SU-DHL-6 (cell line): ENCODE measurements at regions not wholly inside any gene's neighbourhood (a gene's known extent, or its start where the extent isn't known, plus 50 kb on each side); places are given as distances from the start of the nearest gene placed in this dataset.

Experiments
- EZH2phosphoT487 ChIP-seq: fragments of 200-600 bp; sonication (generic), shearing (Covaris generic); conservative IDR thresholded peaks from 2 replicates; pipeline ENCODE4 v1.6.1; 2018; ENCODE audit warnings: mild to moderate bottlenecking, antibody characterized with exemption, low read length, moderate library complexity, mixed read lengths
- TF ChIP-seq, protein P1 (sequence below): fragments of 200-600 bp; sonication (generic); IDR thresholded peaks from one replicate; pipeline ENCODE4 v1.5.1; 2017; ENCODE audit warnings: antibody characterized with exemption, mild to moderate bottlenecking, low read length, moderate library complexity; ENCODE audit not compliant: insufficient read depth, poor library complexity, severe bottlenecking

DNA sequence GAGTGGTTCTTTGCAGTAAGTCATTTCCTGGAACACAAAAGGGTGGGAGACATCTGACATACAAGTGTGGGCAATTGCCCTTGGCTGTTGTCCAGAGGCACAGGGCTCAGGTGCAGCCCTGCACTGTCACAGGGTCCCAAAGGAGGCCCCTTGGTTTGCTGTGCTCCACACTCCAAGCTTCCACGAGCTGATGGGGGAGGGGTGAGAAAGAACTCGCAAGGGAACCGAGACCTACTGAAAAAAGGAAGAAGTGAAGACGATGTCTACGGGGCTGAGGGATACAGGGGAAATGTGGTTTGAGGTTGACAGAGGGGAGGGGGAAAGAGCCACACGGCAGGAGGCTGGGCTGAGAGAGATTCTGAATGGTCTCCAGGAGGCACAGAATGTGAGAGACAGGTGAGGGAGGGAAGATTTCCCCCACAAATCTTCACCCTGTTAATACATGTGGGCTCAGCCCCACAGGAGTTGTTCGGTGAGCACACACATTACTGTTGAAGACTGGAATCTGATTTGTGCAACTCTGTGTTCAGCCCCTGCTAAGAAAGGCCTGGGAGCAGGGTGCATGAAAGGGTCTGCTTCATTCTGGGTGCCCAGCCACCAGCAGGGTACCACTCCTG is 123.4 kb downstream of the LY86 start:
- TF ChIP-seq, protein P1, sequence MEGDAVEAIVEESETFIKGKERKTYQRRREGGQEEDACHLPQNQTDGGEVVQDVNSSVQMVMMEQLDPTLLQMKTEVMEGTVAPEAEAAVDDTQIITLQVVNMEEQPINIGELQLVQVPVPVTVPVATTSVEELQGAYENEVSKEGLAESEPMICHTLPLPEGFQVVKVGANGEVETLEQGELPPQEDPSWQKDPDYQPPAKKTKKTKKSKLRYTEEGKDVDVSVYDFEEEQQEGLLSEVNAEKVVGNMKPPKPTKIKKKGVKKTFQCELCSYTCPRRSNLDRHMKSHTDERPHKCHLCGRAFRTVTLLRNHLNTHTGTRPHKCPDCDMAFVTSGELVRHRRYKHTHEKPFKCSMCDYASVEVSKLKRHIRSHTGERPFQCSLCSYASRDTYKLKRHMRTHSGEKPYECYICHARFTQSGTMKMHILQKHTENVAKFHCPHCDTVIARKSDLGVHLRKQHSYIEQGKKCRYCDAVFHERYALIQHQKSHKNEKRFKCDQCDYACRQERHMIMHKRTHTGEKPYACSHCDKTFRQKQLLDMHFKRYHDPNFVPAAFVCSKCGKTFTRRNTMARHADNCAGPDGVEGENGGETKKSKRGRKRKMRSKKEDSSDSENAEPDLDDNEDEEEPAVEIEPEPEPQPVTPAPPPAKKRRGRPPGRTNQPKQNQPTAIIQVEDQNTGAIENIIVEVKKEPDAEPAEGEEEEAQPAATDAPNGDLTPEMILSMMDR: no peak
- TF ChIP-seq EZH2phosphoT487: no peak
